Stimulated activated CD4-positive, alpha-beta T cell treated with anti-CD3 and anti-CD28 coated beads, Interleukin-12 subunit alpha, Interleukin-12 subunit beta, amount 100 ng/mL, for 24 hours (primary cell): ENCODE measurements at regions not wholly inside any gene's neighbourhood (a gene's known extent, or its start where the extent isn't known, plus 50 kb on each side); places are given as distances from the start of the nearest gene placed in this dataset.
"Not testable (repeated sequence)": the region's sequence is repeated elsewhere in the genome, so short reads cannot be mapped to it uniquely, and the experiment has no call there.

Experiments used
- DNase-seq, 2 experiments: peaks; one replicate each; pipeline ENCODE4 v3.0.0-alpha.2; 2020; ENCODE audit warnings: low read depth in 2 of 2

DNA sequence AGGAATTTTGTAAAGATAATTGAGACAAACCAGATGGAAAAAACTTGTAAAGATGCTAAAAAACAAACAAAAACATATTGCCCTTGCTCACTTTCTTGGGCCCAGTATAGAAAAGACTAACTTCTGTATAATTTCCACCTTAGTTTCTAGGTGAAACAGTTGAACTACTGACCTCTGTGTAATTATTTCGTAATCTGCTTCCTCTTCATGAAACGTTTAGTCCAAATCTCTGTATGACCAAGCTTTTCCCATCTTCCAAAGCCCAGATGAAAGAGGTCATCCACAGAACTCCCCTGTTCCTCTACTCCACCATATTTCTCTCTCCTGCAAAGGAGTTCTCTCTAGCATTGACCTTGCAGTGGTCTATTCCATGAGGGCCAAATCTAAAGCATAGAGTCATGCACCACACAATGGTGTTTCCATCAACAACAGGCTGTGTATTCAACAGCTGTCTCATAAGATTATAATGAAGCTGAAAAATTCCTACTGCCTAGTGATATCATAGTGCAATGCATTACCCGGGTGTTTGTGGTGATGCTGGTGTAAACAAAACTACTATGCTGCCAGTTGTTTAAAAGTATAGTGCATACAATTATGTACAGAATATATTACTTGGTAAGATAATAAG, 647.6 kb downstream of the TNS3 start:
- no peak for DNase-seq

- DNase-seq, result no peak
Measured at GRCh38 chr7:46933596-46933995, 648.3 kb downstream of the TNS3 start.

GRCh38 chr7:46932676-46933424, 649.1 kb downstream of the TNS3 start:
- no peak for DNase-seq

DNA sequence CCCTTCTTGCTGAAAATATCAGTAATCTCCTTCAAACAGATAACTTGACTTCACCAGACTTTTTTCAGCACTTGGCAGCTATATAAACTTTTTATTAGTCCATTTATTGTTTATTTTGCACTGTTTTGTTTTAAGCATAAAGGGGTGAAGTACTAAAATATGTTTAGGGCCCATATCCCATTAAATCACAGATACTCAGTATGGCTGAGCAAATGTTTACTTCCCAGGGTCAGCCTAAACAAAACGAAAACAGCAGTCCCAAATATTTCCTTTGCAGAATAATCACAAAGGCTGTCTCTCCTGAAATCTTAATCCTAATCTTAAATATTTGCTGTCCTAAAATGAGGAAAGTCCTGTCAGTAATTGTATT, 649.6 kb downstream of the TNS3 start:
- no peak for DNase-seq

GRCh38 chr7:46930366-46930765, 651.5 kb downstream of the TNS3 start:
- DNase-seq, result no peak

- DNase-seq, result no peak
Measured at GRCh38 chr7:46929359-46929758, 652.6 kb downstream of the TNS3 start.

GRCh38 chr7:46928719-46929118, 653.2 kb downstream of the TNS3 start:
- no peak for DNase-seq

GRCh38 chr7:46927131-46927810, 654.6 kb downstream of the TNS3 start:
- DNase-seq, result no peak

- no peak for DNase-seq
Measured at GRCh38 chr7:46916581-46916980, 665.3 kb downstream of the TNS3 start.

DNA sequence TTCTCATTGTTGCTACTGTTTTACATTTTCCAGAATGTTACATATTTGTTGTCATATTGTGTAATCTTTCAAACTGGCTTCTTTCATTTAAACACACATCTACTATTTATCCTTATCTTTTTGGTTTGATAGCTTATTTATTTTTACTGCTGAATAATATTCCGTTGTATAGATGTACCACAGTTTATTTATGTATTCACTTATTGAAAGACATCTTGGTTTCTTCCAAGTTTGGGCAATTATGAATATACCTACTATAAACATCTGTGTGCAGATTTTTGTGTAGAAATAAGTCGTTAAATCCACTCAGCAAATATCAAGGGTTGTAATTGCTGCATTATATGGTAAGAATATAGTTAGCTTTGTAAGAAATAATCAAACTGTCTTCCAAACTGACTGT, 669.2 kb downstream of the TNS3 start:
- DNase-seq, result no peak

- DNase-seq, result no peak
Measured at GRCh38 chr7:46909601-46910051, 672.3 kb downstream of the TNS3 start.

DNA sequence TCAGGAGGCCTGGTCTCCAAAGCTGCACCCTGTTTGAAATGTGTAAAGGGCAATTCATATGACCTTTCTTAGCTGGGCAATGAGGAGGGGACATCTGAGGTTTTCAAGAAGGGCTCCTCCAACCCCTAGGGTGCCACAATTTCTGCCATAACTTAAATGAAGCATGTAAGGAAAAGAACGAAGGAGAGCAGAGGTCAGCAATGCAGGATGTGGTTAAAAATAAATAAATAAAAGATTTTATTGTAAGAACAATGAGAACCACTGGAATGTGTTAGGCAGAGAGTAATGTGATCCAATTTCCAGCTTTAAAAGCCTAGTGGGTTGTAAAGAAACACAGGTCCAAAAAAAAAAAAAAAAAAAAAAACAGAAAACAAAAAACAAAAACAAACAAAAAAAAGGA, 673.1 kb downstream of the TNS3 start:
- no peak for DNase-seq

- not testable (repeated sequence) for DNase-seq
Measured at GRCh38 chr7:46904523-46904922, 677.4 kb downstream of the TNS3 start.

DNA sequence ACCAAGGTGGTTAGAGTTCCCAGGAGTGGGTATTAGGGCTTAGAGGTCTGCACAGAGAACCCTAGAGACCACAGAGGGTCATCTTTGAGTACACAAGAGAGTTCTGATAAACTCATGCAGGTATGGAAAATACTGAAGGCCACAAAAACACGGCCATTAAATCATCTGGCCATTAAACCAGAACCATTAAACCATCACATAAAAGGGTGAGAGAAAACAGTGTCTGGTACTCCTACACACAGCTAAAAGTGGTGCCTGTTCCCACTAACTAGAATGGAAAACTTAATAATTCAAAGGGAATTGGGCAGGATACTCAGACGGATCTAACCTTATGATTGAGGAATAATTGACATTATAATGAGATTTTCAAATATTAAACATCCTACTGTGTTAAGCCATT, 679.4 kb downstream of the TNS3 start:
- DNase-seq, result no peak

DNA sequence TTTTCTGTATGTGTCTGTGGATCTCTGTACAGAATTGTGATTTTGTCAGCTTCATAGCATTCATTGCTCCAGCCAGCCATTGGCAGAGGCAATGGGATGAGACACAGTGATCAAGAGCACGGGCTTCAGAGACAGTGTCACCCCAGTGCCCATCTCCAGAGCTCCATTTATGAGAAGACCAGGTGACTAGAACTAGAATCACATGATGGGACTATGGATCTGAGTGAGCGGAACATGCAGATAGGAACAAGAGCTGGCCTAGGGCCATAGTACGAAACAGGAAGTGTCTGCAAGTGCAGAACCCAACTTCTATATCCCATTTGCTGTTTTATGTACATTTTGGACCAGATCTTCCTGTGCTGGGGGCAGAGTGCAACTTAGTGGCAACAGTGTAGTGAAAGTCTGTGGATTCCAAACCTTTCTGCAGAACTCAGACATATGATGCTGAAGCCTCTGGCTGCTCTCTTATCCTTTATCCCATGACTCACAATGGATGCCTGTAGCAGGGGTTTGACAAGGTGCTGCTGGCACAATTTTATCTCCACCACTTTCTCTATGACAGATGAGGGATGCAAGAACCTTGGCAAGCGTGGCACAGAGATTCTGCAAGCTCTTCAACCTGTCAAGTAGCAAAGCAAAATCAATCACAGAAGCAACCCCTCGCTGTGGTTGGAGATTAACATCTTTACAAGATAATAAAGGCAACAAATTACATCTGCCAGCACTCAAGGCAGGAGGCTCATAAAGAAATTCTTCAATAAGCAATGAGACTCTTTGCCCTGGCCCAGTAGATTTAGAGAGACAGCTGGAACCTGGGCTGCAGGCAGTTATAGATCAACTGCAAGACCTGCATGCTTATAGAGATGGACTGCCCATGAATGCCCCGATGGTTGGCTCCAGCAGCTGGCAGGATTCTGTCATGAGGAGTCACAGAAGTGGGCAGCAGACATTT, 681.3 kb downstream of the TNS3 start:
- DNase-seq, result no peak

- DNase-seq, result no peak
Measured at GRCh38 chr7:46897381-46897780, 684.5 kb downstream of the TNS3 start.

- no peak for DNase-seq
Measured at GRCh38 chr7:46886669-46887374, 695.1 kb downstream of the TNS3 start.

- no peak for DNase-seq
Measured at GRCh38 chr7:46885167-46885566, 696.7 kb downstream of the TNS3 start.

DNA sequence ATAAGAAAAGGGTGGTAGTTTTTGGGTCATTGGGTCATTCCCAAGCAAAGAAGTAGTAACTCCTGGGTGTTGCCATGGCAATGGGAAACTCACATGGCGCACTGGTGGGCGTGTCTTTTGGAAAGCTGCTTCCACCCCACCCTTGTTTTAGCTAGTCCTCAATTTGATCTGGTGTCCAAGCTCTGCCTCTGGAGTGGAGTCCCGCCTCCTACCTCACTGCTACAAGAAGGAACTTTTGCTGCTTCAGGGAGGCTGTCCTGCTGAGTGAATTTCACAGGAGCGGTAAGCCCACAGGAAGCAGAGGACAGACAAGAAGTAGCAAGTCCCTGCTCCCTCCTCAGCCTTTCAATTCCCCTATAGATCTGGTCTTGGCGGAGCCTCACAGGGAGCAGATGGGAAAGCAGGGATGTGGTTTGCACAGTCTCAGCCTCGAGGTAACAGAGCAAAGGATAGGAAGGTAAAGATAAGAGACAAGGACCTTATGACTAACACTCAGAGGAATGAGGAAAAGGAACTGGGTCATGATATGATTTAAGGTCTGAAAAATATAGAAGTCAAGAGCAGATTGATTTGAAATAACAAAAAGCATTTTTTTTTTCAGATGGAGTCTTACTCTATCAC, 700.3 kb downstream of the TNS3 start:
- DNase-seq, result no peak

- no peak for DNase-seq
Measured at GRCh38 chr7:46880508-46881196, 701.3 kb downstream of the TNS3 start.
